Lung (tissue), 11 donors: ENCODE measurements at regions not wholly inside any gene's neighbourhood (a gene's known extent, or its start where the extent isn't known, plus 50 kb on each side); places are given as distances from the start of the nearest gene placed in this dataset.
"Not testable (repeated sequence)": the region's sequence is repeated elsewhere in the genome, so short reads cannot be mapped to it uniquely, and the experiment has no call there.

ENCODE experiments used
- ATAC-seq: fragments of 200-7000 bp; cut with Tn5 transposase; one replicate; pipeline ENCODE4 v1.9.1; 2020; ENCODE audit warnings: moderate number of reproducible peaks; ENCODE audit not compliant: insufficient read depth, low FRiP score
- DNase-seq, 3 donors: peaks; one replicate each; pipeline ENCODE4 v3.0.0-alpha.2; 2013 to 2017
- H3K27ac ChIP-seq, 2 donors: one replicate each; pipeline ENCODE4 v1.5.1; 2013; ENCODE audit warnings: mild to moderate bottlenecking in 2 of 2, moderate library complexity in 2 of 2, control low read depth in 1 of 2, inconsistent platforms in 1 of 2, low read depth in 1 of 2, low read length in 1 of 2
- H3K27me3 ChIP-seq, 3 donors: one replicate each; pipeline ENCODE4 v1.5.1; 2013; ENCODE audit warnings: low read length in 2 of 3; ENCODE audit not compliant: control insufficient read depth in 3 of 3, insufficient read depth in 3 of 3
- H3K36me3 ChIP-seq, 4 donors: one replicate each; pipeline ENCODE4 v1.5.1; 2013; ENCODE audit warnings: low read length in 4 of 4, mild to moderate bottlenecking in 1 of 4, moderate library complexity in 1 of 4; ENCODE audit not compliant: control insufficient read depth in 4 of 4, insufficient read depth in 4 of 4
- H3K4me1 ChIP-seq, 5 donors: one replicate each; pipeline ENCODE4 v1.5.1; 2013; ENCODE audit warnings: low read length in 5 of 5, mild to moderate bottlenecking in 2 of 5, moderate library complexity in 1 of 5; ENCODE audit not compliant: control insufficient read depth in 5 of 5, insufficient read depth in 5 of 5
- H3K4me3 ChIP-seq: one replicate; pipeline ENCODE4 v1.5.1; 2013; ENCODE audit warnings: mild to moderate bottlenecking, control low read depth, moderate library complexity
- H3K9ac ChIP-seq, 2 donors: one replicate each; pipeline ENCODE4 v1.5.1; 2013; ENCODE audit warnings: low read length in 2 of 2, control low read depth in 1 of 2; ENCODE audit not compliant: insufficient read depth in 1 of 2
- H3K9me3 ChIP-seq, 4 donors: one replicate each; pipeline ENCODE4 v1.5.1; 2013; ENCODE audit warnings: low read length in 3 of 4, mild to moderate bottlenecking in 1 of 4, moderate library complexity in 1 of 4; ENCODE audit not compliant: control insufficient read depth in 4 of 4, insufficient read depth in 3 of 4
- CTCF ChIP-seq: IDR thresholded peaks from 2 replicates; pipeline ENCODE4 v1.5.1; 2012; ENCODE audit warnings: mild to moderate bottlenecking; ENCODE audit errors: control extremely low read depth, extremely low read depth
- WGBS, 2 donors: extraction: QIAGEN DNeasy Blood & Tissue Kit; methylation state at CpG; one replicate each; pipeline ENCODE4 v1.1.7; 2013; 5-methylcytosine and 5-hydroxymethylcytosine counted together
- donor health status: control.
- donor health status: control.
- donor health status: Bipolar disorder and iron deficiency.
- donor health status: healthy.
- donor health status: DM: yes; HTN: yes; CAD: no.

GRCh38 chrX:102846544-102847236 is 90.4 kb upstream of the RAB40AL start:
- Histone ChIP-seq H3K27ac (no peak overlapping the region), H3K9ac (no peak overlapping the region), H3K4me1 (no peaks in the 10 kb centered on the region), H3K9me3 (no peaks in the 10 kb centered on the region), H3K36me3 (peaks cover 0 to 2% (median 0%) of the 10 kb centered on the region in 4 donors), H3K27me3 (peaks cover 0 to 10% (median 0%) of the 10 kb centered on the region in 3 donors), H3K4me3 (no peak overlapping the region)
- WGBS, 2 donors, result 89 to 96% methylated on average over 4 of the region's 4 CpGs
- ATAC-seq (no peak), DNase-seq (no peak)
- TF ChIP-seq CTCF, result no peak

GRCh38 chrX:102847362-102847761 is 89.7 kb upstream of the RAB40AL start:
- no peak for DNase-seq
- no peak for TF ChIP-seq CTCF

GRCh38 chrX:102849396-102849795 is 87.7 kb upstream of the RAB40AL start:
- peaks cover 0 to 7% (median 0%) of the 10 kb centered on the region in 3 donors for H3K27me3 ChIP-seq
- H3K9ac ChIP-seq, result no peak overlapping the region
- H3K4me3 ChIP-seq, result no peak overlapping the region
- no peak for TF ChIP-seq CTCF
- no peaks in the 10 kb centered on the region for H3K9me3 ChIP-seq
- DNase-seq (no peak), ATAC-seq (no peak)
- 68 to 89% methylated on average over 1 of the region's 1 CpG for WGBS, 2 donors
- no peaks in the 10 kb centered on the region for H3K36me3 ChIP-seq
- H3K27ac ChIP-seq, result no peak overlapping the region
- H3K4me1 ChIP-seq, result no peaks in the 10 kb centered on the region

More at GRCh38 chrX:102847362-102847761, 89.7 kb upstream of the RAB40AL start:
- Histone ChIP-seq H3K9me3 (no peaks in the 10 kb centered on the region), H3K4me3 (no peak overlapping the region), H3K9ac (no peak overlapping the region), H3K27me3 (peaks cover 0 to 10% (median 0%) of the 10 kb centered on the region in 3 donors), H3K27ac (no peak overlapping the region), H3K36me3 (peaks cover 0 to 2% (median 0%) of the 10 kb centered on the region in 4 donors), H3K4me1 (no peaks in the 10 kb centered on the region)
- WGBS, 2 donors, result 58 to 89% methylated on average over 2 of the region's 2 CpGs
- no peak for ATAC-seq

GRCh38 chrX:102858826-102859549 is 78.1 kb upstream of the RAB40AL start:
- H3K36me3 ChIP-seq, H3K4me1 ChIP-seq, DNase-seq, H3K27me3 ChIP-seq, H3K9me3 ChIP-seq, ATAC-seq, H3K27ac ChIP-seq, H3K9ac ChIP-seq, H3K4me3 ChIP-seq: not testable (repeated sequence)
- 73 to 90% methylated on average over 8 of the region's 8 CpGs for WGBS, 2 donors
